GM23338 (cell line): ENCODE measurements at regions not wholly inside any gene's neighbourhood (a gene's known extent, or its start where the extent isn't known, plus 50 kb on each side); places are given as distances from the start of the nearest gene placed in this dataset.

Experiments
- ATAC-seq: fragments of 200-7000 bp; cut with Tn5 transposase; 3 replicates; pipeline ENCODE4 v1.9.1; 2020
- DNase-seq: peaks from one replicate; pipeline ENCODE4 v3.0.0-alpha.2; 2015; ENCODE audit warnings: low spot score
- H2AFZ ChIP-seq: fragments of 200-600 bp; sonication (generic); 2 replicates; pipeline ENCODE4 v1.8.0; 2016; ENCODE audit warnings: antibody characterized with exemption, mild to moderate bottlenecking, moderate library complexity
- H3F3A ChIP-seq: fragments of 200-600 bp; sonication (generic); replicated peaks from 2 replicates; pipeline ENCODE4 v1.8.0; 2017; ENCODE audit warnings: antibody characterized with exemption, mixed run types, low read depth
- H3K27ac ChIP-seq: fragments of 200-600 bp; sonication (generic); 2 replicates; pipeline ENCODE4 v1.6.1; 2016; ENCODE audit warnings: low read depth
- H3K27me3 ChIP-seq: fragments of 200-600 bp; sonication (generic); 2 replicates; pipeline ENCODE4 v1.8.0; 2016; ENCODE audit warnings: mild to moderate bottlenecking, mixed run types, moderate library complexity; ENCODE audit not compliant: insufficient read depth
- H3K36me3 ChIP-seq: fragments of 200-600 bp; sonication (generic); 2 replicates; pipeline ENCODE4 v1.8.0; 2016; ENCODE audit warnings: mild to moderate bottlenecking; ENCODE audit not compliant: insufficient read depth
- H3K4me1 ChIP-seq: fragments of 200-600 bp; sonication (generic); 2 replicates; pipeline ENCODE4 v1.8.0; 2016; ENCODE audit warnings: mild to moderate bottlenecking, moderate library complexity; ENCODE audit not compliant: insufficient read depth
- H3K4me2 ChIP-seq: fragments of 200-600 bp; sonication (generic); 2 replicates; pipeline ENCODE4 v1.7.1; 2017; ENCODE audit warnings: mixed run types
- H3K4me3 ChIP-seq: fragments of 200-600 bp; sonication (generic); 2 replicates; pipeline ENCODE4 v1.6.1; 2016; ENCODE audit warnings: mixed run types
- H3K79me2 ChIP-seq: fragments of 200-600 bp; sonication (generic); replicated peaks from 2 replicates; pipeline ENCODE4 v1.8.0; 2017; ENCODE audit warnings: mild to moderate bottlenecking; ENCODE audit not compliant: insufficient read depth
- H3K9me2 ChIP-seq: fragments of 200-600 bp; sonication (generic); 2 replicates; pipeline ENCODE4 v1.8.0; 2017; ENCODE audit not compliant: insufficient read depth
- H4K20me1 ChIP-seq: fragments of 200-600 bp; sonication (generic); replicated peaks from 2 replicates; pipeline ENCODE4 v1.8.0; 2017; ENCODE audit warnings: mild to moderate bottlenecking; ENCODE audit not compliant: insufficient read depth
- H3K27ac Mint-ChIP-seq: 2 replicates; pipeline ENCODE4 v1.8.0; 2020; ENCODE audit warnings: inconsistent platforms, mild to moderate bottlenecking, moderate library complexity, mixed read lengths
- H3K27me3 Mint-ChIP-seq: 3 replicates; pipeline ENCODE4 v1.8.0; 2022; ENCODE audit warnings: low read depth, mild to moderate bottlenecking, moderate library complexity, mixed read lengths, inconsistent platforms; ENCODE audit not compliant: insufficient read depth, poor library complexity
- H3K36me3 Mint-ChIP-seq: 3 replicates; pipeline ENCODE4 v1.8.0; 2021; ENCODE audit warnings: low read depth, mild to moderate bottlenecking, inconsistent platforms, moderate library complexity, mixed read lengths
- H3K4me1 Mint-ChIP-seq: 3 replicates; pipeline ENCODE4 v1.8.0; 2020; ENCODE audit warnings: mild to moderate bottlenecking, inconsistent platforms, mixed read lengths
- H3K4me3 Mint-ChIP-seq: 3 replicates; pipeline ENCODE4 v1.8.0; 2021; ENCODE audit warnings: moderate library complexity, mild to moderate bottlenecking, inconsistent platforms, mixed read lengths
- H3K9me3 Mint-ChIP-seq: 3 replicates; pipeline ENCODE4 v1.8.0; 2020; ENCODE audit warnings: moderate library complexity, mild to moderate bottlenecking, inconsistent platforms, mixed read lengths
- CREB1 ChIP-seq: fragments of 250-450 bp; sonication (Bioruptor Pico); IDR thresholded peaks from 2 replicates; pipeline ENCODE4 v1.5.0; 2020; ENCODE audit warnings: low read depth, mild to moderate bottlenecking, moderate library complexity
- EZH2 ChIP-seq: fragments of 200-600 bp; sonication (generic); IDR thresholded peaks from one replicate; pipeline ENCODE4 v1.8.0; 2017; ENCODE audit warnings: antibody characterized with exemption, mild to moderate bottlenecking, low read depth; ENCODE audit not compliant: unreplicated experiment
- EZH2phosphoT487 ChIP-seq: fragments of 200-600 bp; sonication (generic); IDR thresholded peaks from one replicate; pipeline ENCODE4 v1.8.1; 2018; ENCODE audit warnings: antibody characterized with exemption; ENCODE audit not compliant: unreplicated experiment
- JUNB ChIP-seq: IDR thresholded peaks from one replicate; pipeline ENCODE4 v1.6.1; 2016; ENCODE audit warnings: antibody characterized with exemption; ENCODE audit not compliant: unreplicated experiment
- NANOG ChIP-seq: IDR thresholded peaks from 2 replicates; pipeline ENCODE4 v1.6.1; 2016; ENCODE audit warnings: antibody characterized with exemption, borderline replicate concordance
- POLR2AphosphoS5 ChIP-seq: IDR thresholded peaks from 2 replicates; pipeline ENCODE4 v1.6.1; 2016; ENCODE audit warnings: antibody characterized with exemption, low read depth
- STAT1 ChIP-seq: IDR thresholded peaks from one replicate; pipeline ENCODE4 v1.6.1; 2016; ENCODE audit warnings: antibody characterized with exemption; ENCODE audit not compliant: unreplicated experiment
- ZNF114 ChIP-seq: fragments of 250-450 bp; sonication (Bioruptor Pico); IDR thresholded peaks from 2 replicates; pipeline ENCODE4 v1.5.0; 2020; ENCODE audit warnings: mild to moderate bottlenecking, moderate library complexity
- ZNF331 ChIP-seq: fragments of 250-450 bp; sonication (Bioruptor Pico); IDR thresholded peaks from 2 replicates; pipeline ENCODE4 v1.5.0; 2020; ENCODE audit warnings: low read depth, mild to moderate bottlenecking, moderate library complexity
- TF ChIP-seq, protein P1 (sequence below): IDR thresholded peaks from one replicate; pipeline ENCODE4 v1.6.1; 2018; ENCODE audit warnings: antibody characterized with exemption; ENCODE audit not compliant: unreplicated experiment
- TF ChIP-seq, protein P2 (sequence below): IDR thresholded peaks from 2 replicates; pipeline ENCODE4 v1.6.1; 2016; ENCODE audit warnings: antibody characterized with exemption
- TF ChIP-seq, protein P3 (sequence below), 2 experiments: fragments of 200-600 bp in 1 of 2; sonication (generic) in 1 of 2; conservative IDR thresholded peaks; 2 replicates each; pipeline versions ENCODE4 v1.5.1 to v1.6.1; 2016 to 2017; ENCODE audit warnings: antibody characterized with exemption in 2 of 2, low read depth in 2 of 2, mild to moderate bottlenecking in 2 of 2, moderate library complexity in 1 of 2
- TF ChIP-seq, protein P4 (sequence below): fragments of 250-450 bp; sonication (Bioruptor Pico); IDR thresholded peaks from 2 replicates; pipeline ENCODE4 v1.5.0; 2020; ENCODE audit warnings: mild to moderate bottlenecking, moderate library complexity

DNA sequence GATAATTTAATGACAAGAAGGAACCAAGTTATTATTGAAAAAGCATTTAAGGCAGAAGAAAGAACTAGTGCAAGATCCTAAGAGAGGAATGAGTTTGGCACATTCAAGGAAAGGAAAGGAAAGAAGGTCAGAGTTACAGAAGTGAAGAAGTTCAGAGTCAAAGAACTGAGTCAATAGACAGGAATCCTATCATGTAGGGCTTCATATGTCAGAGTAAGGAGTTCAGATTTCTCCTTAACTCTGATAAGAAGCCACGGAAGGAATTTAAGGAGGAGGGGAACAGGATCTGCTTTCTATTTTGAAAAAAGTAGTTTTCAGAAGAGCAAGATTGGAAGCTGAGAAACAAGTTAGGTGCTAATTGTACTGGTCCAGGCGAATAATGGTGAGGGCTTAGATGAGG is 223.1 kb upstream of the FOXN3 start (continued):
- TF ChIP-seq, protein P1, sequence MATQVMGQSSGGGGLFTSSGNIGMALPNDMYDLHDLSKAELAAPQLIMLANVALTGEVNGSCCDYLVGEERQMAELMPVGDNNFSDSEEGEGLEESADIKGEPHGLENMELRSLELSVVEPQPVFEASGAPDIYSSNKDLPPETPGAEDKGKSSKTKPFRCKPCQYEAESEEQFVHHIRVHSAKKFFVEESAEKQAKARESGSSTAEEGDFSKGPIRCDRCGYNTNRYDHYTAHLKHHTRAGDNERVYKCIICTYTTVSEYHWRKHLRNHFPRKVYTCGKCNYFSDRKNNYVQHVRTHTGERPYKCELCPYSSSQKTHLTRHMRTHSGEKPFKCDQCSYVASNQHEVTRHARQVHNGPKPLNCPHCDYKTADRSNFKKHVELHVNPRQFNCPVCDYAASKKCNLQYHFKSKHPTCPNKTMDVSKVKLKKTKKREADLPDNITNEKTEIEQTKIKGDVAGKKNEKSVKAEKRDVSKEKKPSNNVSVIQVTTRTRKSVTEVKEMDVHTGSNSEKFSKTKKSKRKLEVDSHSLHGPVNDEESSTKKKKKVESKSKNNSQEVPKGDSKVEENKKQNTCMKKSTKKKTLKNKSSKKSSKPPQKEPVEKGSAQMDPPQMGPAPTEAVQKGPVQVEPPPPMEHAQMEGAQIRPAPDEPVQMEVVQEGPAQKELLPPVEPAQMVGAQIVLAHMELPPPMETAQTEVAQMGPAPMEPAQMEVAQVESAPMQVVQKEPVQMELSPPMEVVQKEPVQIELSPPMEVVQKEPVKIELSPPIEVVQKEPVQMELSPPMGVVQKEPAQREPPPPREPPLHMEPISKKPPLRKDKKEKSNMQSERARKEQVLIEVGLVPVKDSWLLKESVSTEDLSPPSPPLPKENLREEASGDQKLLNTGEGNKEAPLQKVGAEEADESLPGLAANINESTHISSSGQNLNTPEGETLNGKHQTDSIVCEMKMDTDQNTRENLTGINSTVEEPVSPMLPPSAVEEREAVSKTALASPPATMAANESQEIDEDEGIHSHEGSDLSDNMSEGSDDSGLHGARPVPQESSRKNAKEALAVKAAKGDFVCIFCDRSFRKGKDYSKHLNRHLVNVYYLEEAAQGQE, result no peak
- no peak for TF ChIP-seq JUNB
- TF ChIP-seq POLR2AphosphoS5, result no peak

DNA sequence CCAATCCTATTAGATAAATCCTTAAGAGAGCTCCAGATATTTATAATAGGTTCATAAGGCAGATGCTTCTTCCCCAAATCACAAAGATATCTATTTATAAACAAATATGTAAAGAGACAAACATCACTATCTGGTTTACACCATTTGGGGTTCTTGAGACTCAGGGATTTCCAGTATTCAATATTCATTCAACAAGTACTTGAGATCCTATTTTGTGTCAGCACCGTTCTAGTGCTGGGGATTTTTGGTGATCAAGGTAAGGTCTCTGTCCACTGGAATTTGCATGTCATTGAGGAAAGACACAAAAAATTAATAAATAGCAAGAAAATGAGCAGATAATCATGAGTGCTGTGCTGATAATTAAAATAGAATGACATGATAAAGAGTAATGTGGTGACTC is 222.7 kb upstream of the FOXN3 start:
- Mint-ChIP-seq H3K36me3 (no peaks in the 10 kb centered on the region), H3K27ac (no peak overlapping the region), H3K4me3 (no peak overlapping the region), H3K4me1 (peaks cover 10% of the 10 kb centered on the region), H3K9me3 (peaks cover 5% of the 10 kb centered on the region), H3K27me3 (no peaks in the 10 kb centered on the region)
- H3K27me3 ChIP-seq, result no peaks in the 10 kb centered on the region
- no peaks in the 10 kb centered on the region for H4K20me1 ChIP-seq
- H3K4me2 ChIP-seq, result no peak overlapping the region
- H3K36me3 ChIP-seq, result no peaks in the 10 kb centered on the region
- H3K4me3 ChIP-seq, result no peak overlapping the region
- H2AFZ ChIP-seq, result no peak overlapping the region
- H3F3A ChIP-seq, result no peaks in the 10 kb centered on the region; the same call in 1 of the 2 replicates
- H3K9me2 ChIP-seq, result no peaks in the 10 kb centered on the region
- DNase-seq, result no peak
- peaks cover 17% of the 10 kb centered on the region for H3K4me1 ChIP-seq
- no peak for ATAC-seq
- H3K79me2 ChIP-seq, result no peaks in the 10 kb centered on the region
- H3K27ac ChIP-seq, result no peak overlapping the region
- TF ChIP-seq NANOG (no peak), EZH2phosphoT487 (no peak), ZNF331 (CRISPR knock-in tag) (no peak), CREB1 (CRISPR knock-in tag) (no peak), STAT1 (no peak), ZNF114 (CRISPR knock-in tag) (no peak), POLR2AphosphoS5 (no peak), JUNB (no peak), EZH2 (no peak)
- TF ChIP-seq, protein P2, sequence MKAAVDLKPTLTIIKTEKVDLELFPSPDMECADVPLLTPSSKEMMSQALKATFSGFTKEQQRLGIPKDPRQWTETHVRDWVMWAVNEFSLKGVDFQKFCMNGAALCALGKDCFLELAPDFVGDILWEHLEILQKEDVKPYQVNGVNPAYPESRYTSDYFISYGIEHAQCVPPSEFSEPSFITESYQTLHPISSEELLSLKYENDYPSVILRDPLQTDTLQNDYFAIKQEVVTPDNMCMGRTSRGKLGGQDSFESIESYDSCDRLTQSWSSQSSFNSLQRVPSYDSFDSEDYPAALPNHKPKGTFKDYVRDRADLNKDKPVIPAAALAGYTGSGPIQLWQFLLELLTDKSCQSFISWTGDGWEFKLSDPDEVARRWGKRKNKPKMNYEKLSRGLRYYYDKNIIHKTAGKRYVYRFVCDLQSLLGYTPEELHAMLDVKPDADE, result no peak
- TF ChIP-seq, protein P3, sequence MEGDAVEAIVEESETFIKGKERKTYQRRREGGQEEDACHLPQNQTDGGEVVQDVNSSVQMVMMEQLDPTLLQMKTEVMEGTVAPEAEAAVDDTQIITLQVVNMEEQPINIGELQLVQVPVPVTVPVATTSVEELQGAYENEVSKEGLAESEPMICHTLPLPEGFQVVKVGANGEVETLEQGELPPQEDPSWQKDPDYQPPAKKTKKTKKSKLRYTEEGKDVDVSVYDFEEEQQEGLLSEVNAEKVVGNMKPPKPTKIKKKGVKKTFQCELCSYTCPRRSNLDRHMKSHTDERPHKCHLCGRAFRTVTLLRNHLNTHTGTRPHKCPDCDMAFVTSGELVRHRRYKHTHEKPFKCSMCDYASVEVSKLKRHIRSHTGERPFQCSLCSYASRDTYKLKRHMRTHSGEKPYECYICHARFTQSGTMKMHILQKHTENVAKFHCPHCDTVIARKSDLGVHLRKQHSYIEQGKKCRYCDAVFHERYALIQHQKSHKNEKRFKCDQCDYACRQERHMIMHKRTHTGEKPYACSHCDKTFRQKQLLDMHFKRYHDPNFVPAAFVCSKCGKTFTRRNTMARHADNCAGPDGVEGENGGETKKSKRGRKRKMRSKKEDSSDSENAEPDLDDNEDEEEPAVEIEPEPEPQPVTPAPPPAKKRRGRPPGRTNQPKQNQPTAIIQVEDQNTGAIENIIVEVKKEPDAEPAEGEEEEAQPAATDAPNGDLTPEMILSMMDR (conservative IDR thresholded peaks at IDR 0.05; ENCODE audit: low read depth in 2 of 2), result no peak
- TF ChIP-seq, protein P4, sequence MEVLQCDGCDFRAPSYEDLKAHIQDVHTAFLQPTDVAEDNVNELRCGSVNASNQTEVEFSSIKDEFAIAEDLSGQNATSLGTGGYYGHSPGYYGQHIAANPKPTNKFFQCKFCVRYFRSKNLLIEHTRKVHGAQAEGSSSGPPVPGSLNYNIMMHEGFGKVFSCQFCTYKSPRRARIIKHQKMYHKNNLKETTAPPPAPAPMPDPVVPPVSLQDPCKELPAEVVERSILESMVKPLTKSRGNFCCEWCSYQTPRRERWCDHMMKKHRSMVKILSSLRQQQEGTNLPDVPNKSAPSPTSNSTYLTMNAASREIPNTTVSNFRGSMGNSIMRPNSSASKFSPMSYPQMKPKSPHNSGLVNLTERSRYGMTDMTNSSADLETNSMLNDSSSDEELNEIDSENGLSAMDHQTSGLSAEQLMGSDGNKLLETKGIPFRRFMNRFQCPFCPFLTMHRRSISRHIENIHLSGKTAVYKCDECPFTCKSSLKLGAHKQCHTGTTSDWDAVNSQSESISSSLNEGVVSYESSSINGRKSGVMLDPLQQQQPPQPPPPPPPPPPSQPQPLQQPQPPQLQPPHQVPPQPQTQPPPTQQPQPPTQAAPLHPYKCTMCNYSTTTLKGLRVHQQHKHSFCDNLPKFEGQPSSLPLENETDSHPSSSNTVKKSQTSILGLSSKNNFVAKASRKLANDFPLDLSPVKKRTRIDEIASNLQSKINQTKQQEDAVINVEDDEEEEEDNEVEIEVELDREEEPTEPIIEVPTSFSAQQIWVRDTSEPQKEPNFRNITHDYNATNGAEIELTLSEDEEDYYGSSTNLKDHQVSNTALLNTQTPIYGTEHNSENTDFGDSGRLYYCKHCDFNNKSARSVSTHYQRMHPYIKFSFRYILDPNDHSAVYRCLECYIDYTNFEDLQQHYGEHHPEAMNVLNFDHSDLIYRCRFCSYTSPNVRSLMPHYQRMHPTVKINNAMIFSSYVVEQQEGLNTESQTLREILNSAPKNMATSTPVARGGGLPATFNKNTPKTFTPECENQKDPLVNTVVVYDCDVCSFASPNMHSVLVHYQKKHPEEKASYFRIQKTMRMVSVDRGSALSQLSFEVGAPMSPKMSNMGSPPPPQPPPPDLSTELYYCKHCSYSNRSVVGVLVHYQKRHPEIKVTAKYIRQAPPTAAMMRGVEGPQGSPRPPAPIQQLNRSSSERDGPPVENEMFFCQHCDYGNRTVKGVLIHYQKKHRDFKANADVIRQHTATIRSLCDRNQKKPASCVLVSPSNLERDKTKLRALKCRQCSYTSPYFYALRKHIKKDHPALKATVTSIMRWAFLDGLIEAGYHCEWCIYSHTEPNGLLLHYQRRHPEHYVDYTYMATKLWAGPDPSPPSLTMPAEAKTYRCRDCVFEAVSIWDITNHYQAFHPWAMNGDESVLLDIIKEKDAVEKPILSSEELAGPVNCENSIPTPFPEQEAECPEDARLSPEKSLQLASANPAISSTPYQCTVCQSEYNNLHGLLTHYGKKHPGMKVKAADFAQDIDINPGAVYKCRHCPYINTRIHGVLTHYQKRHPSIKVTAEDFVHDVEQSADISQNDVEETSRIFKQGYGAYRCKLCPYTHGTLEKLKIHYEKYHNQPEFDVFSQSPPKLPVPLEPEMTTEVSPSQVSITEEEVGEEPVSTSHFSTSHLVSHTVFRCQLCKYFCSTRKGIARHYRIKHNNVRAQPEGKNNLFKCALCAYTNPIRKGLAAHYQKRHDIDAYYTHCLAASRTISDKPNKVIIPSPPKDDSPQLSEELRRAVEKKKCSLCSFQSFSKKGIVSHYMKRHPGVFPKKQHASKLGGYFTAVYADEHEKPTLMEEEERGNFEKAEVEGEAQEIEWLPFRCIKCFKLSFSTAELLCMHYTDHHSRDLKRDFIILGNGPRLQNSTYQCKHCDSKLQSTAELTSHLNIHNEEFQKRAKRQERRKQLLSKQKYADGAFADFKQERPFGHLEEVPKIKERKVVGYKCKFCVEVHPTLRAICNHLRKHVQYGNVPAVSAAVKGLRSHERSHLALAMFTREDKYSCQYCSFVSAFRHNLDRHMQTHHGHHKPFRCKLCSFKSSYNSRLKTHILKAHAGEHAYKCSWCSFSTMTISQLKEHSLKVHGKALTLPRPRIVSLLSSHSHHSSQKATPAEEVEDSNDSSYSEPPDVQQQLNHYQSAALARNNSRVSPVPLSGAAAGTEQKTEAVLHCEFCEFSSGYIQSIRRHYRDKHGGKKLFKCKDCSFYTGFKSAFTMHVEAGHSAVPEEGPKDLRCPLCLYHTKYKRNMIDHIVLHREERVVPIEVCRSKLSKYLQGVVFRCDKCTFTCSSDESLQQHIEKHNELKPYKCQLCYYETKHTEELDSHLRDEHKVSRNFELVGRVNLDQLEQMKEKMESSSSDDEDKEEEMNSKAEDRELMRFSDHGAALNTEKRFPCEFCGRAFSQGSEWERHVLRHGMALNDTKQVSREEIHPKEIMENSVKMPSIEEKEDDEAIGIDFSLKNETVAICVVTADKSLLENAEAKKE (CRISPR knock-in tag), result no peak
